ENCODE measurements at regions not wholly inside any gene's neighbourhood (a gene's known extent, or its start where the extent isn't known, plus 50 kb on each side); places are given as distances from the start of the nearest gene placed in this dataset.

DNA sequence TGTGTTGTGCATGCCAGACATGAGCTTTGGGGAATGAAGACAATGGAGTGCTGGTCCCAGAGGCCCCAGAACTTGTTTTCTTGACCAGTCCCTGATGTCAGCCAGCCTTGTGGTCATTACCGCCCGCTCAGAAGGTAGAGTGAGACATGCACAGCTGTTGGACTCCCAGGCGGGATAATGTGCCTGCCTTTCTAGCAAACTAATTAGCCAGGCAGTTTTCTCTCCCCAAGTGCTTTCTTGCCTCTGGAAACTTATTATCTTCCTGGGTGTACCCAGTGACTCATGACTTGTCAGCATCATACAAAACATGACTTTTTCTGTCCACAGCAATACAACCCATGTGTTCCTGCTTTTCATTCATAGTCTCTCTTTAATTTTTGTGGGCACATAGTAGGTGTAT is 131.1 kb downstream of the RMI1 start:
- TF ChIP-seq POLR2A (IDR thresholded peaks at IDR 0.05) (no peak), CTCF (IDR thresholded peaks at IDR 0.05) (no peak)
- 74 to 97% (median 95%) methylated on average over 3 of the region's 3 CpGs for WGBS, 4 donors

GRCh38 chr9:84121991-84122523 is 141.5 kb downstream of the RMI1 start:
- no peak overlapping the region for H3K27ac ChIP-seq
- TF ChIP-seq CTCF (IDR thresholded peaks at IDR 0.05): no peak
- no peak for TF ChIP-seq POLR2A (IDR thresholded peaks at IDR 0.05)
- H3K9me3 ChIP-seq (replicated peaks in 1 of 3): no peaks in the 10 kb centered on the region
- WGBS, 4 donors: 54 to 81% (median 67%) methylated on average over 1 of the region's 1 CpG
- H3K4me3 ChIP-seq: no peak overlapping the region
- DNase-seq: no peak
- no peaks in the 10 kb centered on the region for H3K36me3 ChIP-seq (replicated peaks in 1 of 2)
- peaks cover 0 to 11% of the 10 kb centered on the region in 2 donors for H3K4me1 ChIP-seq (replicated peaks in 1 of 2)
- intact Hi-C loops (cut with DNase I): no loop called here
- H3K27me3 ChIP-seq: no peaks in the 10 kb centered on the region

More for the DNA sequence above, 131.1 kb downstream of the RMI1 start:
- no peaks in the 10 kb centered on the region for H3K27me3 ChIP-seq
- no peak overlapping the region for H3K27ac ChIP-seq
- no peaks in the 10 kb centered on the region for H3K36me3 ChIP-seq (replicated peaks in 1 of 2)
- H3K4me1 ChIP-seq (replicated peaks in 1 of 2): no peaks in the 10 kb centered on the region
- no peaks in the 10 kb centered on the region for H3K9me3 ChIP-seq (replicated peaks in 1 of 3)
- intact Hi-C loops (cut with DNase I): no loop called here
- DNase-seq: no peak
- H3K4me3 ChIP-seq: no peak overlapping the region

- H3K27me3 ChIP-seq: no peaks in the 10 kb centered on the region
- WGBS, 4 donors: 79 to 89% (median 85%) methylated on average over 1 of the region's 1 CpG
- intact Hi-C loops (cut with DNase I): no loop called here
Observed at GRCh38 chr9:84122572-84122971, 142.0 kb downstream of the RMI1 start.

DNA sequence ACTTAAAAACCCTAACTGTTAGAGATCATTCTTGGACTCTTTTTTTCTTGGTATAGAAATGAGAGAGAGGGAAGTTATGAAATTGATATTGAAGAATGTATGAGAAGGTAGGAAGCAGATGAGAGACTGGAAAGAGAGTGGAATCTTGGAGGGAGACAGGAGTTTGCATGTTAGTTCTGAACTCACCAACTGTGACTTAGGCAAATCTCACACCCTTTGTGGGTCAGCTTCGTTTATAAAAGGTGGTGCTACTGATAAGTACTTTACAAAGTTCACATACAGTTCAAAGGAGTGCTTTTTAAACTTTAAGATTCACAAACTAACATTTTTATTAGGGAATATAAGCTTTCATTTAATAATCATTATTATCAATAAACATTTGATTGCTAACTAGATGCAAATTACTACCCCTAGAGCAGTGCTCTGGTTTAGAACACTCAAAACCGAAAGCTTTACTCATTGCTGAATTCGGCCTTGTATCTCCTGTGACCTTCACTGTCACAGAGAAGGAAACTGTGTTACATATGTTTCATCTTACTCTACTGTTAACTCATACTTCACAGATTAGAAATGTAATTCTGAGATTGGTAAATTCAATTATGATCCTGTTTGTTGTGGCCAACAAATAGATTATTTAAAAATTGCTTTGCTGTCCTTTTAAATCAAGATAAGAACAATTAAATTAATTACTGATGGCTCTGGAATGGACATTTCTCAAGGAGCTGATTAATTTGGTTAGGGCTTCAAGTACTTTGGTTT is 143.2 kb downstream of the RMI1 start:
- no peak for DNase-seq

More at GRCh38 chr9:84122572-84122971, 142.0 kb downstream of the RMI1 start:
- TF ChIP-seq CTCF (IDR thresholded peaks at IDR 0.05) (no peak), POLR2A (IDR thresholded peaks at IDR 0.05) (no peak)
- Histone ChIP-seq H3K27ac (no peak overlapping the region), H3K36me3 (replicated peaks in 1 of 2) (no peaks in the 10 kb centered on the region), H3K9me3 (replicated peaks in 1 of 3) (no peaks in the 10 kb centered on the region), H3K4me1 (replicated peaks in 1 of 2) (peaks cover 0 to 11% of the 10 kb centered on the region in 2 donors), H3K4me3 (no peak overlapping the region)
- no peak for DNase-seq

More for the DNA sequence above, 143.2 kb downstream of the RMI1 start:
- Histone ChIP-seq H3K9me3 (replicated peaks in 1 of 3) (no peaks in the 10 kb centered on the region), H3K27me3 (no peaks in the 10 kb centered on the region), H3K36me3 (replicated peaks in 1 of 2) (no peaks in the 10 kb centered on the region), H3K4me1 (replicated peaks in 1 of 2) (peaks cover 0 to 11% of the 10 kb centered on the region in 2 donors), H3K4me3 (no peak overlapping the region), H3K27ac (no peak overlapping the region)
- intact Hi-C loops (cut with DNase I): no loop called here
- TF ChIP-seq POLR2A (IDR thresholded peaks at IDR 0.05) (no peak), CTCF (IDR thresholded peaks at IDR 0.05) (no peak)
- 25 to 39% (median 33%) methylated on average over 3 of the region's 3 CpGs for WGBS, 4 donors
